H1 (cell line): ENCODE measurements at regions not wholly inside any gene's neighbourhood (a gene's known extent, or its start where the extent isn't known, plus 50 kb on each side); places are given as distances from the start of the nearest gene placed in this dataset.

Experiments
- CTCF ChIA-PET: fragments of 300-600 bp; sonication (Branson Sonifier 250); formaldehyde crosslinking; loops from one replicate; lab custom pipeline; 2021; ENCODE audit not compliant: partially characterized antibody; lab: Charles Lee
- POLR2A ChIA-PET: fragments of 300-600 bp; sonication (Branson Sonifier 250); formaldehyde crosslinking; loops from one replicate; lab custom pipeline; 2021; ENCODE audit warnings: inconsistent platforms; ENCODE audit not compliant: partially characterized antibody; lab: Charles Lee
- DNase-seq, 2 experiments: peaks; one replicate each; pipeline versions ENCODE4 v3.0.0 to v3.0.0-alpha.2; 2010 to 2022; ENCODE audit warnings: low spot score in 2 of 2, low read depth in 1 of 2, mixed read lengths in 1 of 2
- FAIRE-seq: peaks from 2 replicates; lab custom pipeline; 2011; peaks lifted over from hg19 to GRCh38; lab: Jason Lieb, UNC
- H2AFZ ChIP-seq: 2 replicates; pipeline ENCODE4 v1.8.1; 2012; ENCODE audit warnings: low read length, inconsistent platforms
- H2AK5ac ChIP-seq: 2 replicates; pipeline ENCODE4 v1.6.1; 2013; ENCODE audit warnings: low read depth, low read length
- H2BK120ac ChIP-seq: replicated peaks from 2 replicates; pipeline ENCODE3; 2013; ENCODE audit warnings: low read depth, low read length, inconsistent platforms
- H2BK12ac ChIP-seq: 2 replicates; pipeline ENCODE4 v1.6.1; 2013; ENCODE audit warnings: low read depth, low read length
- H2BK15ac ChIP-seq: 2 replicates; pipeline ENCODE4 v1.6.1; 2013; ENCODE audit warnings: low read length
- H2BK20ac ChIP-seq: 2 replicates; pipeline ENCODE4 v1.6.1; 2013; ENCODE audit warnings: low read length
- H2BK5ac ChIP-seq: 2 replicates; pipeline ENCODE4 v1.6.1; 2013; ENCODE audit warnings: low read depth, low read length
- H3K14ac ChIP-seq: 2 replicates; pipeline ENCODE4 v1.6.1; 2013; ENCODE audit warnings: inconsistent platforms; ENCODE audit not compliant: insufficient read length
- H3K18ac ChIP-seq: 2 replicates; pipeline ENCODE4 v1.6.1; 2013; ENCODE audit warnings: low read length; ENCODE audit errors: extremely low read depth
- H3K23ac ChIP-seq: 2 replicates; pipeline ENCODE4 v1.6.1; 2013; ENCODE audit warnings: inconsistent platforms; ENCODE audit not compliant: insufficient read length
- H3K23me2 ChIP-seq: 2 replicates; pipeline ENCODE4 v1.6.1; 2013; ENCODE audit warnings: low read depth, low read length
- H3K27ac ChIP-seq: 2 replicates; pipeline ENCODE4 v1.6.1; 2011; ENCODE audit warnings: low read depth, low read length, inconsistent platforms
- H3K27me3 ChIP-seq, 4 experiments: replicated peaks in 1 of 4; 1 replicate in 1 of 4; 2 replicates in 3 of 4; pipeline versions ENCODE4 v1.6.1 to v1.8.1; 2011 to 2013; ENCODE audit warnings: low read length in 3 of 4, mild to moderate bottlenecking in 3 of 4, inconsistent platforms in 2 of 4, mixed read lengths in 2 of 4, moderate library complexity in 1 of 4; ENCODE audit not compliant: control insufficient read depth in 3 of 4, insufficient read depth in 3 of 4; ENCODE audit errors: extremely low read depth in 1 of 4
- H3K36me3 ChIP-seq, 4 experiments: 2 replicates each; pipeline versions ENCODE4 v1.6.1 to v1.8.1; 2011 to 2013; ENCODE audit warnings: mild to moderate bottlenecking in 4 of 4, low read length in 3 of 4, moderate library complexity in 2 of 4, control low read depth in 1 of 4, inconsistent platforms in 1 of 4; ENCODE audit not compliant: insufficient read depth in 4 of 4, control insufficient read depth in 2 of 4
- H3K4ac ChIP-seq: replicated peaks from 2 replicates; pipeline ENCODE3; 2013; ENCODE audit warnings: low read length, low read depth, mixed read lengths, inconsistent platforms; ENCODE audit not compliant: insufficient read length
- H3K4me1 ChIP-seq, 4 experiments: replicated peaks in 1 of 4; 1 replicate in 1 of 4; 2 replicates in 3 of 4; pipeline versions ENCODE4 v1.6.1 to v1.8.1; 2011 to 2013; ENCODE audit warnings: low read length in 3 of 4, inconsistent platforms in 2 of 4, mixed read lengths in 1 of 4; ENCODE audit not compliant: insufficient read depth in 4 of 4, control insufficient read depth in 3 of 4
- H3K4me2 ChIP-seq, 2 experiments: 2 replicates each; pipeline versions ENCODE4 v1.6.1 to v1.8.1; 2011 to 2013; ENCODE audit warnings: low read depth in 2 of 2, low read length in 2 of 2, control low read depth in 1 of 2, inconsistent platforms in 1 of 2, mild to moderate bottlenecking in 1 of 2; ENCODE audit not compliant: insufficient read depth in 1 of 2
- H3K4me3 ChIP-seq, 4 experiments: fragments of 200-600, 300-600 bp in 1 of 4; sonication (generic), shearing (Covaris generic), sonication (Bioruptor Twin) in 1 of 4; 2 replicates each; pipeline versions ENCODE4 v1.5.1 to v1.8.1; 2011 to 2016; ENCODE audit warnings: low read length in 4 of 4, low read depth in 3 of 4, control low read depth in 2 of 4, inconsistent platforms in 2 of 4, mild to moderate bottlenecking in 2 of 4, mixed read lengths in 1 of 4, moderate library complexity in 1 of 4; ENCODE audit not compliant: insufficient read depth in 2 of 4; ENCODE audit errors: extremely low read depth in 1 of 4
- H3K56ac ChIP-seq: replicated peaks from 2 replicates; pipeline ENCODE3; 2013; ENCODE audit warnings: low read depth, mild to moderate bottlenecking, mixed read lengths, low read length, inconsistent platforms; ENCODE audit not compliant: insufficient read length
- H3K79me1 ChIP-seq: 2 replicates; pipeline ENCODE4 v1.6.1; 2013; ENCODE audit warnings: low read depth, low read length, control low read depth
- H3K79me2 ChIP-seq, 2 experiments: 2 replicates each; pipeline versions ENCODE4 v1.6.1 to v1.8.1; 2012 to 2013; ENCODE audit warnings: low read length in 2 of 2, mild to moderate bottlenecking in 2 of 2, inconsistent platforms in 1 of 2; ENCODE audit not compliant: insufficient read depth in 2 of 2, control insufficient read depth in 1 of 2
- H3K9ac ChIP-seq, 4 experiments: replicated peaks in 1 of 4; 1 replicate in 1 of 4; 2 replicates in 3 of 4; pipeline versions ENCODE4 v1.6.1 to v1.8.1; 2011 to 2013; ENCODE audit warnings: low read depth in 3 of 4, low read length in 3 of 4, control low read depth in 2 of 4, mild to moderate bottlenecking in 2 of 4, moderate library complexity in 2 of 4, inconsistent platforms in 1 of 4; ENCODE audit errors: extremely low read depth in 1 of 4
- H3K9me3 ChIP-seq, 2 experiments: 2 replicates each; pipeline versions ENCODE4 v1.6.1 to v1.8.1; 2012 to 2013; ENCODE audit warnings: mild to moderate bottlenecking in 2 of 2, moderate library complexity in 2 of 2, control low read depth in 1 of 2, inconsistent platforms in 1 of 2, low read depth in 1 of 2, low read length in 1 of 2, mixed read lengths in 1 of 2; ENCODE audit not compliant: insufficient read depth in 2 of 2
- H4K20me1 ChIP-seq, 2 experiments: replicated peaks in 1 of 2; 2 replicates each; pipeline versions ENCODE3 to v1.8.1; 2011 to 2013; ENCODE audit warnings: inconsistent platforms in 2 of 2, low read length in 2 of 2, mild to moderate bottlenecking in 1 of 2; ENCODE audit not compliant: insufficient read depth in 2 of 2, control insufficient read depth in 1 of 2
- H4K5ac ChIP-seq: 2 replicates; pipeline ENCODE4 v1.6.1; 2013; ENCODE audit warnings: low read length, low read depth, mixed read lengths, inconsistent platforms; ENCODE audit not compliant: insufficient read length
- H4K8ac ChIP-seq: 2 replicates; pipeline ENCODE4 v1.8.0; 2013; ENCODE audit warnings: mild to moderate bottlenecking, moderate library complexity, low read length, inconsistent platforms; ENCODE audit not compliant: insufficient read depth; ENCODE audit errors: extremely low read depth
- H4K91ac ChIP-seq: replicated peaks from 2 replicates; pipeline ENCODE3; 2013; ENCODE audit warnings: low read length, mixed read lengths, inconsistent platforms; ENCODE audit not compliant: insufficient read length
- FOSL1 ChIP-seq: IDR thresholded peaks from 2 replicates; pipeline ENCODE4 v1.6.1; 2011; ENCODE audit warnings: mild to moderate bottlenecking, low read depth, low read length, moderate library complexity; ENCODE audit not compliant: insufficient read depth

- Histone ChIP-seq H2BK20ac (no peak overlapping the region), H4K91ac (no peak overlapping the region), H4K5ac (no peak overlapping the region), H3K79me1 (no peaks in the 10 kb centered on the region), H3K9me3 (no peaks in the 10 kb centered on the region), H3K14ac (no peak overlapping the region), H2AK5ac (no peak overlapping the region), H3K56ac (no peak overlapping the region), H3K23me2 (no peaks in the 10 kb centered on the region), H2BK12ac (no peak overlapping the region), H3K4me3 (no peak overlapping the region), H4K8ac (no peak overlapping the region), H4K20me1 (no peaks in the 10 kb centered on the region), H2AFZ (no peak overlapping the region), H3K4me2 (no peak overlapping the region), H3K36me3 (no peaks in the 10 kb centered on the region), H3K79me2 (no peaks in the 10 kb centered on the region), H3K27me3 (no peaks in the 10 kb centered on the region), H3K23ac (no peak overlapping the region), H3K9ac (no peak overlapping the region), H3K4ac (no peak overlapping the region), H2BK15ac (no peak overlapping the region), H2BK120ac (no peak overlapping the region), H3K18ac (no peak overlapping the region), H3K27ac (no peak overlapping the region), H2BK5ac (no peak overlapping the region), H3K4me1 (no peaks in the 10 kb centered on the region)
- no peak for TF ChIP-seq FOSL1
- ChIA-PET POLR2A (no interaction called here), CTCF (no interaction called here)
- FAIRE-seq, result no peak
- no peak for DNase-seq
Measured at GRCh38 chr5:160969645-160970044, 117.6 kb upstream of the ATP10B start.
